ENCODE measurements at regions not wholly inside any gene's neighbourhood (a gene's known extent, or its start where the extent isn't known, plus 50 kb on each side); places are given as distances from the start of the nearest gene placed in this dataset.
"Not testable (repeated sequence)": the region's sequence is repeated elsewhere in the genome, so short reads cannot be mapped to it uniquely, and the experiment has no call there.

- ChIA-PET POLR2A (ENCODE audit: low non-redundant PET) (no interaction called here), CTCF (no interaction called here)
- no peak overlapping the region for H3K4me3 ChIP-seq (ENCODE audit: low read depth, low read length, poor library complexity, severe bottlenecking)
- no peak overlapping the region for H3K27ac ChIP-seq (ENCODE audit: low read depth, low read length, poor library complexity, severe bottlenecking)
- TF ChIP-seq EZH2 (IDR thresholded peaks at IDR 0.05; ENCODE audit: borderline replicate concordance, low read depth, low read length, poor library complexity, severe bottlenecking) (no peak), CTCF (conservative IDR thresholded peaks at IDR 0.05; ENCODE audit: low read depth, low read length) (no peak)
- H3K36me3 ChIP-seq (ENCODE audit: insufficient read depth, low read length, poor library complexity, severe bottlenecking), result no peaks in the 10 kb centered on the region
- H3K27me3 ChIP-seq (replicated peaks; ENCODE audit: insufficient read depth, low read depth, low read length, poor library complexity), result no peaks in the 10 kb centered on the region
- BruUV-seq (replicated peaks), result no TSS peak
- no peaks in the 10 kb centered on the region for H3K4me1 ChIP-seq (ENCODE audit: insufficient read depth, low read length, poor library complexity, severe bottlenecking)
- H3K9me3 ChIP-seq (ENCODE audit: low read depth, low read length, poor library complexity, severe bottlenecking), result no peaks in the 10 kb centered on the region
- DNase-seq (ENCODE audit: low spot score), result no peak
- intact Hi-C loops (cut with micrococcal nuclease; ENCODE audit: unreplicated experiment), result no loop called here
Measured at GRCh38 chr2:194854941-194855340, 802.1 kb upstream of the SLC39A10 start.

GRCh38 chr2:194842871-194843270 lies 814.2 kb upstream of the SLC39A10 start:
- no peaks in the 10 kb centered on the region for H3K4me1 ChIP-seq (ENCODE audit: insufficient read depth, low read length, poor library complexity, severe bottlenecking)
- ChIA-PET POLR2A (ENCODE audit: low non-redundant PET) (no interaction called here), CTCF (no interaction called here)
- H3K9me3 ChIP-seq (ENCODE audit: low read depth, low read length, poor library complexity, severe bottlenecking), result no peaks in the 10 kb centered on the region
- no peak for DNase-seq (ENCODE audit: low spot score)
- TF ChIP-seq EZH2 (IDR thresholded peaks at IDR 0.05; ENCODE audit: borderline replicate concordance, low read depth, low read length, poor library complexity, severe bottlenecking), result no peak
- TF ChIP-seq CTCF (conservative IDR thresholded peaks at IDR 0.05; ENCODE audit: low read depth, low read length), result no peak
- no peaks in the 10 kb centered on the region for H3K27me3 ChIP-seq (replicated peaks; ENCODE audit: insufficient read depth, low read depth, low read length, poor library complexity)
- no TSS peak for BruUV-seq (replicated peaks)
- H3K27ac ChIP-seq (ENCODE audit: low read depth, low read length, poor library complexity, severe bottlenecking), result no peak overlapping the region
- no peaks in the 10 kb centered on the region for H3K36me3 ChIP-seq (ENCODE audit: insufficient read depth, low read length, poor library complexity, severe bottlenecking)
- no peak overlapping the region for H3K4me3 ChIP-seq (ENCODE audit: low read depth, low read length, poor library complexity, severe bottlenecking)
- intact Hi-C loops (cut with micrococcal nuclease; ENCODE audit: unreplicated experiment), result no loop called here

GRCh38 chr2:194834371-194834770 lies 822.7 kb upstream of the SLC39A10 start:
- not testable (repeated sequence) for DNase-seq (ENCODE audit: low spot score)

GRCh38 chr2:194826241-194826640 lies 830.8 kb upstream of the SLC39A10 start:
- no peaks in the 10 kb centered on the region for H3K4me1 ChIP-seq (ENCODE audit: insufficient read depth, low read length, poor library complexity, severe bottlenecking)
- POLR2A ChIA-PET (ENCODE audit: low non-redundant PET), result no interaction called here
- no peak for DNase-seq (ENCODE audit: low spot score)
- no TSS peak for BruUV-seq (replicated peaks)
- no peak overlapping the region for H3K4me3 ChIP-seq (ENCODE audit: low read depth, low read length, poor library complexity, severe bottlenecking)
- no peaks in the 10 kb centered on the region for H3K36me3 ChIP-seq (ENCODE audit: insufficient read depth, low read length, poor library complexity, severe bottlenecking)
- no peaks in the 10 kb centered on the region for H3K27me3 ChIP-seq (replicated peaks; ENCODE audit: insufficient read depth, low read depth, low read length, poor library complexity)
- TF ChIP-seq CTCF (conservative IDR thresholded peaks at IDR 0.05; ENCODE audit: low read depth, low read length) (no peak), EZH2 (IDR thresholded peaks at IDR 0.05; ENCODE audit: borderline replicate concordance, low read depth, low read length, poor library complexity, severe bottlenecking) (no peak)
- intact Hi-C loops (cut with micrococcal nuclease; ENCODE audit: unreplicated experiment), result no loop called here
- H3K9me3 ChIP-seq (ENCODE audit: low read depth, low read length, poor library complexity, severe bottlenecking), result no peaks in the 10 kb centered on the region
- CTCF ChIA-PET, result no interaction called here
- no peak overlapping the region for H3K27ac ChIP-seq (ENCODE audit: low read depth, low read length, poor library complexity, severe bottlenecking)

More at GRCh38 chr2:194834371-194834770, 822.7 kb upstream of the SLC39A10 start:
- H3K4me3 ChIP-seq (ENCODE audit: low read depth, low read length, poor library complexity, severe bottlenecking); POLR2A ChIA-PET (ENCODE audit: low non-redundant PET); BruUV-seq (replicated peaks); H3K36me3 ChIP-seq (ENCODE audit: insufficient read depth, low read length, poor library complexity, severe bottlenecking); H3K9me3 ChIP-seq (ENCODE audit: low read depth, low read length, poor library complexity, severe bottlenecking); H3K27me3 ChIP-seq (replicated peaks; ENCODE audit: insufficient read depth, low read depth, low read length, poor library complexity); intact Hi-C loops (cut with micrococcal nuclease; ENCODE audit: unreplicated experiment); CTCF ChIA-PET; H3K4me1 ChIP-seq (ENCODE audit: insufficient read depth, low read length, poor library complexity, severe bottlenecking); H3K27ac ChIP-seq (ENCODE audit: low read depth, low read length, poor library complexity, severe bottlenecking): not testable (repeated sequence)
